SU-DHL-6 (cell line): ENCODE measurements at regions not wholly inside any gene's neighbourhood (a gene's known extent, or its start where the extent isn't known, plus 50 kb on each side); places are given as distances from the start of the nearest gene placed in this dataset.

Source experiments
- H2AFZ ChIP-seq: fragments of 200-600 bp; sonication (generic); 2 replicates; pipeline ENCODE4 v1.6.1; 2014; ENCODE audit warnings: low read depth, mild to moderate bottlenecking, moderate library complexity, mixed read lengths, antibody characterized with exemption, low read length; ENCODE audit not compliant: severe bottlenecking
- H3F3A ChIP-seq: fragments of 200-600 bp; shearing (Covaris generic); 2 replicates; pipeline ENCODE4 v1.6.0; 2016; ENCODE audit warnings: antibody characterized with exemption, mild to moderate bottlenecking; ENCODE audit not compliant: insufficient read depth
- H3K27ac ChIP-seq: fragments of 200-600 bp; sonication (generic); 2 replicates; pipeline ENCODE4 v1.5.1; 2016; ENCODE audit warnings: low read depth, mild to moderate bottlenecking, low read length, moderate library complexity, mixed read lengths
- H3K27me3 ChIP-seq: fragments of 200-600 bp; sonication (generic), shearing (Covaris generic); 2 replicates; pipeline ENCODE4 v1.6.0; 2014; ENCODE audit warnings: mild to moderate bottlenecking, low read length
- H3K36me3 ChIP-seq: fragments of 200-600 bp; sonication (generic); 2 replicates; pipeline ENCODE4 v1.6.1; 2014; ENCODE audit warnings: mild to moderate bottlenecking, low read length, mixed read lengths
- H3K4me2 ChIP-seq: fragments of 300-600, 200-600 bp; shearing (Covaris generic), sonication (generic); 2 replicates; pipeline ENCODE4 v1.6.0; 2014; ENCODE audit warnings: low read length, low read depth, mild to moderate bottlenecking; ENCODE audit not compliant: poor library complexity, severe bottlenecking
- H3K4me3 ChIP-seq: fragments of 200-600 bp; sonication (generic); 2 replicates; pipeline ENCODE4 v1.5.1; 2014; ENCODE audit warnings: antibody characterized with exemption, low read length, mild to moderate bottlenecking, mixed read lengths; ENCODE audit not compliant: insufficient read depth, poor library complexity, severe bottlenecking
- H3K79me2 ChIP-seq: fragments of 200-600 bp; sonication (generic); 2 replicates; pipeline ENCODE4 v1.6.1; 2014; ENCODE audit warnings: mild to moderate bottlenecking, low read length, moderate library complexity; ENCODE audit not compliant: insufficient read depth
- H3K9ac ChIP-seq: fragments of 200-600 bp; sonication (generic); 2 replicates; pipeline ENCODE4 v1.7.0; 2014; ENCODE audit warnings: mild to moderate bottlenecking, low read length
- H3K9me2 ChIP-seq: fragments of 200-600 bp; sonication (generic); replicated peaks from 2 replicates; pipeline ENCODE4 v1.6.1; 2014; ENCODE audit warnings: low read length; ENCODE audit not compliant: insufficient read depth
- H3K9me3 ChIP-seq: fragments of 200-600 bp; sonication (generic); 2 replicates; pipeline ENCODE4 v1.6.1; 2014; ENCODE audit warnings: low read length, mixed read lengths; ENCODE audit not compliant: insufficient read depth
- H4K20me1 ChIP-seq: fragments of 200-600 bp; sonication (generic); 2 replicates; pipeline ENCODE4 v1.6.1; 2014; ENCODE audit warnings: low read depth, mild to moderate bottlenecking, antibody characterized with exemption, low read length, moderate library complexity, mixed read lengths
- CTCF ChIP-seq: fragments of 200-600 bp; sonication (generic); IDR thresholded peaks from one replicate; pipeline ENCODE4 v1.5.1; 2017; ENCODE audit warnings: antibody characterized with exemption, mild to moderate bottlenecking, low read length, moderate library complexity; ENCODE audit not compliant: insufficient read depth, poor library complexity, severe bottlenecking
- EZH2phosphoT487 ChIP-seq: fragments of 200-600 bp; sonication (generic), shearing (Covaris generic); conservative IDR thresholded peaks from 2 replicates; pipeline ENCODE4 v1.6.1; 2018; ENCODE audit warnings: mild to moderate bottlenecking, antibody characterized with exemption, low read length, moderate library complexity, mixed read lengths

- TF ChIP-seq CTCF (no peak), EZH2phosphoT487 (no peak)
- Histone ChIP-seq H3K4me2 (no peak overlapping the region), H4K20me1 (no peaks in the 10 kb centered on the region), H3K9me2 (no peaks in the 10 kb centered on the region), H3K4me3 (no peak overlapping the region), H3K27ac (no peak overlapping the region), H3K9me3 (no peaks in the 10 kb centered on the region), H3K79me2 (no peaks in the 10 kb centered on the region), H3K36me3 (no peaks in the 10 kb centered on the region), H3K9ac (no peak overlapping the region), H2AFZ (no peak overlapping the region), H3F3A (no peaks in the 10 kb centered on the region), H3K27me3 (no peaks in the 10 kb centered on the region)
Observed at GRCh38 chr16:86062271-86062965, 163.5 kb downstream of the IRF8 start.

- no peak overlapping the region for H3K4me3 ChIP-seq
- no peaks in the 10 kb centered on the region for H4K20me1 ChIP-seq
- no peak overlapping the region for H3K27ac ChIP-seq
- TF ChIP-seq EZH2phosphoT487 (no peak), CTCF (no peak)
- no peaks in the 10 kb centered on the region for H3K27me3 ChIP-seq
- no peak overlapping the region for H3K4me2 ChIP-seq
- H3K36me3 ChIP-seq = no peaks in the 10 kb centered on the region
- no peak overlapping the region for H2AFZ ChIP-seq
- no peaks in the 10 kb centered on the region for H3K79me2 ChIP-seq
- no peaks in the 10 kb centered on the region for H3F3A ChIP-seq
- no peaks in the 10 kb centered on the region for H3K9me2 ChIP-seq
- no peak overlapping the region for H3K9ac ChIP-seq
- H3K9me3 ChIP-seq = no peaks in the 10 kb centered on the region
Observed at GRCh38 chr16:86063760-86064405, 164.9 kb downstream of the IRF8 start.

GRCh38 chr16:86064431-86065250 lies 165.7 kb downstream of the IRF8 start:
- no peak overlapping the region for H2AFZ ChIP-seq
- H3K9me2 ChIP-seq = no peaks in the 10 kb centered on the region
- H3F3A ChIP-seq = no peaks in the 10 kb centered on the region
- no peak overlapping the region for H3K9ac ChIP-seq
- H3K9me3 ChIP-seq = no peaks in the 10 kb centered on the region
- H4K20me1 ChIP-seq = no peaks in the 10 kb centered on the region
- no peak overlapping the region for H3K4me2 ChIP-seq
- no peaks in the 10 kb centered on the region for H3K27me3 ChIP-seq
- no peaks in the 10 kb centered on the region for H3K36me3 ChIP-seq
- TF ChIP-seq CTCF (no peak), EZH2phosphoT487 (no peak)
- H3K4me3 ChIP-seq = no peak overlapping the region
- no peaks in the 10 kb centered on the region for H3K79me2 ChIP-seq
- no peak overlapping the region for H3K27ac ChIP-seq
